G401 (cell line): ENCODE measurements at regions not wholly inside any gene's neighbourhood (a gene's known extent, or its start where the extent isn't known, plus 50 kb on each side); places are given as distances from the start of the nearest gene placed in this dataset.

ENCODE experiments used
- DNase-seq: peaks from one replicate; pipeline ENCODE4 v3.0.0-alpha.2; 2015; ENCODE audit warnings: low spot score
- in situ Hi-C: cut with HindIII; loops from 2 replicates; pipeline ENCODE4 v1.10.0; 2016; ENCODE audit warnings: low sequenced_read_pairs, mixed read lengths

- in situ Hi-C loops = no loop called here
- DNase-seq = no peak
Observed at GRCh38 chr1:90561911-90562310, 155.2 kb downstream of the BARHL2 start.

GRCh38 chr1:90561103-90561783 is 155.9 kb downstream of the BARHL2 start:
- no peak for DNase-seq
- in situ Hi-C loops = no loop called here

- in situ Hi-C loops = no loop called here
- no peak for DNase-seq
Observed at GRCh38 chr1:90558754-90559378, 158.2 kb downstream of the BARHL2 start.

- no peak for DNase-seq
- in situ Hi-C loops = no loop called here
Observed at GRCh38 chr1:90558126-90558525, 159.0 kb downstream of the BARHL2 start.

GRCh38 chr1:90557706-90558105 is 159.4 kb downstream of the BARHL2 start:
- in situ Hi-C loops = no loop called here
- no peak for DNase-seq

GRCh38 chr1:90550626-90551406 is 166.3 kb downstream of the BARHL2 start:
- DNase-seq = peak; percentile 97
- in situ Hi-C loops = no loop called here

GRCh38 chr1:90544356-90544755 is 172.7 kb downstream of the BARHL2 start:
- no peak for DNase-seq
- in situ Hi-C loops = no loop called here

- in situ Hi-C loops = no loop called here
- no peak for DNase-seq
Observed at GRCh38 chr1:90537606-90538362, 179.3 kb downstream of the BARHL2 start.

GRCh38 chr1:90534663-90535295 is 182.3 kb downstream of the BARHL2 start:
- DNase-seq = no peak
- in situ Hi-C loops = no loop called here

- no peak for DNase-seq
- in situ Hi-C loops = no loop called here
Observed at GRCh38 chr1:90534116-90534515, 183.0 kb downstream of the BARHL2 start.

GRCh38 chr1:90526954-90527353 is 190.1 kb downstream of the BARHL2 start:
- no peak for DNase-seq
- in situ Hi-C loops = no loop called here

GRCh38 chr1:90522432-90522831 is 194.7 kb downstream of the BARHL2 start:
- no peak for DNase-seq
- in situ Hi-C loops = no loop called here

- no peak for DNase-seq
- in situ Hi-C loops = no loop called here
Observed at GRCh38 chr1:90513956-90514355, 203.1 kb downstream of the BARHL2 start.

- in situ Hi-C loops = no loop called here
- no peak for DNase-seq
Observed at GRCh38 chr1:90512441-90512840, 204.7 kb downstream of the BARHL2 start.

- in situ Hi-C loops = no loop called here
- DNase-seq = no peak
Observed at GRCh38 chr1:90510143-90510542, 207.0 kb downstream of the BARHL2 start.

GRCh38 chr1:90509225-90510048 is 207.7 kb downstream of the BARHL2 start:
- in situ Hi-C loops = no loop called here
- no peak for DNase-seq

GRCh38 chr1:90508376-90509167 is 208.5 kb downstream of the BARHL2 start:
- no peak for DNase-seq

GRCh38 chr1:90507173-90507572 is 209.9 kb downstream of the BARHL2 start:
- no peak for DNase-seq
- in situ Hi-C loops = no loop called here

More at GRCh38 chr1:90508376-90509167, 208.5 kb downstream of the BARHL2 start:
- in situ Hi-C loops = no loop called here
